HepG2 (cell line): ENCODE measurements at regions not wholly inside any gene's neighbourhood (a gene's known extent, or its start where the extent isn't known, plus 50 kb on each side); places are given as distances from the start of the nearest gene placed in this dataset.

Source experiments
- ATAC-seq: fragments of 200-7000 bp; cut with Tn5 transposase; 3 replicates; pipeline ENCODE4 v1.9.1; 2020; ENCODE audit warnings: mild to moderate bottlenecking, moderate library complexity
- BruUV-seq: library from RNA; stranded (reverse); fragments of 400-500 nt; replicated peaks from 2 replicates; lab custom pipeline; 2021; lab: Mats Ljungman, UMichigan
- CTCF ChIA-PET: fragments of 300-600 bp; formaldehyde crosslinking; extraction: SDS; loops from one replicate; lab custom pipeline; 2021; ENCODE audit warnings: low total read pairs, inconsistent platforms, low intra/inter-chr PET ratio; lab: Yijun Ruan, JAX
- POLR2A ChIA-PET: fragments of 350-600 bp; sonication (Branson Sonifier 250); formaldehyde crosslinking; loops from one replicate; lab custom pipeline; 2020; ENCODE audit warnings: antibody characterized with exemption, inconsistent platforms; lab: Yijun Ruan, JAX
- DNase-seq: peaks from one replicate; pipeline ENCODE4 v3.0.0-alpha.2; 2015; ENCODE audit warnings: low spot score
- FAIRE-seq: peaks from 3 replicates; lab custom pipeline; 2011; peaks lifted over from hg19 to GRCh38; lab: Jason Lieb, UNC
- H2AFZ ChIP-seq: one replicate; pipeline ENCODE4 v1.6.1; 2011; ENCODE audit warnings: low read length, inconsistent platforms
- H3K27ac ChIP-seq: fragments of 300-600 bp; 3 replicates; pipeline ENCODE4 v1.8.0; 2011; ENCODE audit warnings: mixed run types, mild to moderate bottlenecking, mixed read lengths, low read length, inconsistent platforms; ENCODE audit not compliant: insufficient read depth; ENCODE audit errors: extremely low read length
- H3K27me3 ChIP-seq, 2 experiments: fragments of 200-600 bp in 1 of 2; 2 replicates in 1 of 2; 3 replicates in 1 of 2; pipeline versions ENCODE4 v1.6.0 to v1.8.0; 2011; ENCODE audit warnings: low read length in 2 of 2, mild to moderate bottlenecking in 2 of 2, moderate library complexity in 2 of 2, inconsistent platforms in 1 of 2; ENCODE audit not compliant: insufficient read depth in 2 of 2, control insufficient read depth in 1 of 2
- H3K36me3 ChIP-seq, 2 experiments: fragments of 200-600 bp in 1 of 2; replicated peaks in 1 of 2; 2 replicates in 1 of 2; 3 replicates in 1 of 2; pipeline versions ENCODE4 v1.5.1 to v1.8.0; 2011; ENCODE audit warnings: low read length in 2 of 2, inconsistent platforms in 1 of 2; ENCODE audit not compliant: insufficient read depth in 2 of 2, control insufficient read depth in 1 of 2
- H3K4me1 ChIP-seq: 2 replicates; pipeline ENCODE4 v1.5.1; 2012; ENCODE audit warnings: low read length, inconsistent platforms; ENCODE audit not compliant: insufficient read depth
- H3K4me2 ChIP-seq: 2 replicates; pipeline ENCODE4 v1.6.0; 2011; ENCODE audit warnings: low read depth, low read length, inconsistent platforms
- H3K4me3 ChIP-seq, 3 experiments: fragments of 200-600 bp in 1 of 3; sonication (generic), shearing (Covaris generic) in 1 of 3; replicated peaks in 1 of 3; 2 replicates each; pipeline ENCODE4 v1.5.1; 2011 to 2016; ENCODE audit warnings: low read length in 3 of 3, inconsistent platforms in 2 of 3, low read depth in 2 of 3, mild to moderate bottlenecking in 2 of 3, control low read depth in 1 of 3, mixed read lengths in 1 of 3; ENCODE audit not compliant: insufficient read depth in 1 of 3
- H3K79me2 ChIP-seq: one replicate; pipeline ENCODE4 v1.6.1; 2011; ENCODE audit warnings: low read length, inconsistent platforms; ENCODE audit not compliant: insufficient read depth
- H3K9ac ChIP-seq: 2 replicates; pipeline ENCODE4 v1.6.0; 2011; ENCODE audit warnings: mild to moderate bottlenecking, low read depth, low read length, inconsistent platforms; ENCODE audit not compliant: insufficient read depth
- H3K9me3 ChIP-seq: 2 replicates; pipeline ENCODE4 v1.5.1; 2012; ENCODE audit warnings: mild to moderate bottlenecking, low read length
- H4K20me1 ChIP-seq: 2 replicates; pipeline ENCODE4 v1.6.0; 2011; ENCODE audit warnings: inconsistent platforms, mild to moderate bottlenecking, low read length, moderate library complexity; ENCODE audit not compliant: insufficient read depth
- CC2D1A ChIP-seq: sonication (generic); formaldehyde crosslinking; IDR thresholded peaks from 2 replicates; pipeline ENCODE4 v1.8.1; 2023; ENCODE audit warnings: mild to moderate bottlenecking, missing genetic modification reagents
- E2F1 ChIP-seq: sonication (generic); formaldehyde crosslinking; IDR thresholded peaks from 2 replicates; pipeline ENCODE4 v1.5.0; 2020; ENCODE audit warnings: missing genetic modification reagents
- EHMT2 ChIP-seq: fragments of 200-600 bp; sonication (generic); IDR thresholded peaks from 2 replicates; pipeline ENCODE4 v1.7.0; 2017; ENCODE audit warnings: antibody characterized with exemption, low read depth, low read length, borderline replicate concordance
- GFI1 ChIP-seq: sonication (generic); formaldehyde crosslinking; IDR thresholded peaks from 2 replicates; pipeline ENCODE4 v1.5.0; 2020; ENCODE audit warnings: missing genetic modification reagents, mild to moderate bottlenecking, borderline replicate concordance
- KDM5B ChIP-seq: sonication (generic); formaldehyde crosslinking; IDR thresholded peaks from 2 replicates; pipeline ENCODE4 v1.4.0; 2020; ENCODE audit warnings: missing genetic modification reagents, mild to moderate bottlenecking, borderline replicate concordance
- MEF2D ChIP-seq: sonication (generic); formaldehyde crosslinking; IDR thresholded peaks from 2 replicates; pipeline ENCODE4 v1.5.1; 2020; ENCODE audit warnings: mild to moderate bottlenecking, missing genetic modification reagents
- STAG1 ChIP-seq: sonication (generic); formaldehyde crosslinking; IDR thresholded peaks from 2 replicates; pipeline ENCODE4 v1.4.0; 2020; ENCODE audit warnings: missing genetic modification reagents
- STAT6 ChIP-seq: sonication (generic); formaldehyde crosslinking; IDR thresholded peaks from 2 replicates; pipeline ENCODE4 v1.4.0; 2020; ENCODE audit warnings: missing genetic modification reagents, mild to moderate bottlenecking, borderline replicate concordance
- YEATS2 ChIP-seq: sonication (generic); formaldehyde crosslinking; IDR thresholded peaks from 2 replicates; pipeline ENCODE4 v1.4.0; 2020; ENCODE audit warnings: missing genetic modification reagents, borderline replicate concordance
- ZBTB37 ChIP-seq: sonication (generic); formaldehyde crosslinking; IDR thresholded peaks from 2 replicates; pipeline ENCODE4 v1.4.0; 2020; ENCODE audit warnings: mild to moderate bottlenecking, missing genetic modification reagents
- ZBTB43 ChIP-seq: sonication (generic); formaldehyde crosslinking; conservative IDR thresholded peaks from 2 replicates; pipeline ENCODE4 v1.4.0; 2020; ENCODE audit warnings: missing genetic modification reagents
- ZNF317 ChIP-seq: sonication (generic); formaldehyde crosslinking; IDR thresholded peaks from 2 replicates; pipeline ENCODE4 v1.5.0; 2020; ENCODE audit warnings: mild to moderate bottlenecking, missing genetic modification reagents
- ZNF335 ChIP-seq: sonication (generic); formaldehyde crosslinking; IDR thresholded peaks from 2 replicates; pipeline ENCODE4 v1.4.0; 2020; ENCODE audit warnings: missing genetic modification reagents
- WGBS: methylation state at CpG from one replicate; pipeline ENCODE4 v1.1.6; 2017; ENCODE audit warnings: low lambda C conversion rate; 5-methylcytosine and 5-hydroxymethylcytosine counted together
- in situ Hi-C: cut with HindIII; loops from 2 replicates; pipeline ENCODE4 v1.10.0; 2017; ENCODE audit warnings: low pct_unique_long_range_greater_than_20kb; ENCODE audit not compliant: extremely low pct_ligation_motif_present
- intact Hi-C: fragments of 100-400 bp; cut with micrococcal nuclease; formaldehyde crosslinking; loops from one replicate; pipeline ENCODE4 v1.10.0; 2022; ENCODE audit not compliant: unreplicated experiment

- H3K9me3 ChIP-seq, result no peaks in the 10 kb centered on the region
- no peak overlapping the region for H3K27ac ChIP-seq
- no peaks in the 10 kb centered on the region for H3K4me1 ChIP-seq
- ATAC-seq, result no peak
- no peaks in the 10 kb centered on the region for H3K79me2 ChIP-seq
- intact Hi-C loops, result no loop called here
- no peak overlapping the region for H3K9ac ChIP-seq
- no peak for FAIRE-seq
- no peaks in the 10 kb centered on the region for H3K27me3 ChIP-seq
- BruUV-seq, result no TSS peak
- H4K20me1 ChIP-seq, result no peaks in the 10 kb centered on the region
- ChIA-PET POLR2A (no interaction called here), CTCF (no interaction called here)
- H3K4me3 ChIP-seq, result no peak overlapping the region
- no peaks in the 10 kb centered on the region for H3K36me3 ChIP-seq
- DNase-seq, result no peak
- TF ChIP-seq STAT6 (CRISPR knock-in tag) (no peak), KDM5B (no peak), E2F1 (CRISPR knock-in tag) (no peak), CC2D1A (CRISPR knock-in tag) (no peak)
- no peak overlapping the region for H2AFZ ChIP-seq
- in situ Hi-C loops, result no loop called here
- H3K4me2 ChIP-seq, result no peak overlapping the region
Observed at GRCh38 chr2:166825914-166826313, 62.4 kb upstream of the XIRP2 start.

- ChIA-PET POLR2A (no interaction called here), CTCF (no interaction called here)
- ATAC-seq (no peak), DNase-seq (no peak), FAIRE-seq (no peak)
- Histone ChIP-seq H3K9me3 (no peaks in the 10 kb centered on the region), H3K27ac (no peak overlapping the region), H3K4me1 (no peaks in the 10 kb centered on the region), H3K4me3 (no peak overlapping the region), H3K9ac (no peak overlapping the region), H2AFZ (no peak overlapping the region), H3K4me2 (no peak overlapping the region), H3K27me3 (no peaks in the 10 kb centered on the region), H3K36me3 (no peaks in the 10 kb centered on the region), H3K79me2 (no peaks in the 10 kb centered on the region), H4K20me1 (no peaks in the 10 kb centered on the region)
- in situ Hi-C loops, result no loop called here
- intact Hi-C loops, result no loop called here
- no TSS peak for BruUV-seq
- TF ChIP-seq ZBTB43 (CRISPR knock-in tag) (no peak), ZNF335 (CRISPR knock-in tag) (no peak), YEATS2 (CRISPR knock-in tag) (no peak), ZNF317 (CRISPR knock-in tag) (no peak), ZBTB37 (no peak), STAG1 (CRISPR knock-in tag) (no peak), EHMT2 (no peak), GFI1 (CRISPR knock-in tag) (no peak), MEF2D (no peak)
- WGBS, result 24% methylated on average over 5 of the region's 5 CpGs
Observed at GRCh38 chr2:166814335-166814734, 73.9 kb upstream of the XIRP2 start.
